GM23338 (cell line): ENCODE measurements at regions not wholly inside any gene's neighbourhood (a gene's known extent, or its start where the extent isn't known, plus 50 kb on each side); places are given as distances from the start of the nearest gene placed in this dataset.

Experiments
- CTCF ChIP-seq, 2 experiments: fragments of 200-600 bp in 1 of 2; sonication (generic) in 1 of 2; conservative IDR thresholded peaks; 2 replicates each; pipeline versions ENCODE4 v1.5.1 to v1.6.1; 2016 to 2017; ENCODE audit warnings: antibody characterized with exemption in 2 of 2, low read depth in 2 of 2, mild to moderate bottlenecking in 2 of 2, moderate library complexity in 1 of 2
- EZH2 ChIP-seq: fragments of 200-600 bp; sonication (generic); IDR thresholded peaks from one replicate; pipeline ENCODE4 v1.8.0; 2017; ENCODE audit warnings: antibody characterized with exemption, mild to moderate bottlenecking, low read depth; ENCODE audit not compliant: unreplicated experiment
- EZH2phosphoT487 ChIP-seq: fragments of 200-600 bp; sonication (generic); IDR thresholded peaks from one replicate; pipeline ENCODE4 v1.8.1; 2018; ENCODE audit warnings: antibody characterized with exemption; ENCODE audit not compliant: unreplicated experiment
- ZNF331 ChIP-seq: fragments of 250-450 bp; sonication (Bioruptor Pico); IDR thresholded peaks from 2 replicates; pipeline ENCODE4 v1.5.0; 2020; ENCODE audit warnings: low read depth, mild to moderate bottlenecking, moderate library complexity

GRCh38 chr1:29639156-29639736 is 402.9 kb downstream of the PTPRU start:
- TF ChIP-seq CTCF (conservative IDR thresholded peaks at IDR 0.05; ENCODE audit: low read depth in 2 of 2) = no peak
- TF ChIP-seq EZH2phosphoT487 = no peak
- TF ChIP-seq ZNF331 (CRISPR knock-in tag) = no peak
- no peak for TF ChIP-seq EZH2
